GM23338 (cell line): ENCODE measurements at regions not wholly inside any gene's neighbourhood (a gene's known extent, or its start where the extent isn't known, plus 50 kb on each side); places are given as distances from the start of the nearest gene placed in this dataset.

Experiments used
- ATAC-seq: fragments of 200-7000 bp; cut with Tn5 transposase; 3 replicates; pipeline ENCODE4 v1.9.1; 2020
- DNase-seq: peaks from one replicate; pipeline ENCODE4 v3.0.0-alpha.2; 2015; ENCODE audit warnings: low spot score
- H2AFZ ChIP-seq: fragments of 200-600 bp; sonication (generic); 2 replicates; pipeline ENCODE4 v1.8.0; 2016; ENCODE audit warnings: antibody characterized with exemption, mild to moderate bottlenecking, moderate library complexity
- H3F3A ChIP-seq: fragments of 200-600 bp; sonication (generic); replicated peaks from 2 replicates; pipeline ENCODE4 v1.8.0; 2017; ENCODE audit warnings: antibody characterized with exemption, mixed run types, low read depth
- H3K27ac ChIP-seq: fragments of 200-600 bp; sonication (generic); 2 replicates; pipeline ENCODE4 v1.6.1; 2016; ENCODE audit warnings: low read depth
- H3K27me3 ChIP-seq: fragments of 200-600 bp; sonication (generic); 2 replicates; pipeline ENCODE4 v1.8.0; 2016; ENCODE audit warnings: mild to moderate bottlenecking, mixed run types, moderate library complexity; ENCODE audit not compliant: insufficient read depth
- H3K36me3 ChIP-seq: fragments of 200-600 bp; sonication (generic); 2 replicates; pipeline ENCODE4 v1.8.0; 2016; ENCODE audit warnings: mild to moderate bottlenecking; ENCODE audit not compliant: insufficient read depth
- H3K4me1 ChIP-seq: fragments of 200-600 bp; sonication (generic); 2 replicates; pipeline ENCODE4 v1.8.0; 2016; ENCODE audit warnings: mild to moderate bottlenecking, moderate library complexity; ENCODE audit not compliant: insufficient read depth
- H3K4me2 ChIP-seq: fragments of 200-600 bp; sonication (generic); 2 replicates; pipeline ENCODE4 v1.7.1; 2017; ENCODE audit warnings: mixed run types
- H3K4me3 ChIP-seq: fragments of 200-600 bp; sonication (generic); 2 replicates; pipeline ENCODE4 v1.6.1; 2016; ENCODE audit warnings: mixed run types
- H3K79me2 ChIP-seq: fragments of 200-600 bp; sonication (generic); replicated peaks from 2 replicates; pipeline ENCODE4 v1.8.0; 2017; ENCODE audit warnings: mild to moderate bottlenecking; ENCODE audit not compliant: insufficient read depth
- H3K9me2 ChIP-seq: fragments of 200-600 bp; sonication (generic); 2 replicates; pipeline ENCODE4 v1.8.0; 2017; ENCODE audit not compliant: insufficient read depth
- H4K20me1 ChIP-seq: fragments of 200-600 bp; sonication (generic); replicated peaks from 2 replicates; pipeline ENCODE4 v1.8.0; 2017; ENCODE audit warnings: mild to moderate bottlenecking; ENCODE audit not compliant: insufficient read depth
- H3K27ac Mint-ChIP-seq: 2 replicates; pipeline ENCODE4 v1.8.0; 2020; ENCODE audit warnings: inconsistent platforms, mild to moderate bottlenecking, moderate library complexity, mixed read lengths
- H3K27me3 Mint-ChIP-seq: 3 replicates; pipeline ENCODE4 v1.8.0; 2022; ENCODE audit warnings: low read depth, mild to moderate bottlenecking, moderate library complexity, mixed read lengths, inconsistent platforms; ENCODE audit not compliant: insufficient read depth, poor library complexity
- H3K36me3 Mint-ChIP-seq: 3 replicates; pipeline ENCODE4 v1.8.0; 2021; ENCODE audit warnings: low read depth, mild to moderate bottlenecking, inconsistent platforms, moderate library complexity, mixed read lengths
- H3K4me1 Mint-ChIP-seq: 3 replicates; pipeline ENCODE4 v1.8.0; 2020; ENCODE audit warnings: mild to moderate bottlenecking, inconsistent platforms, mixed read lengths
- H3K4me3 Mint-ChIP-seq: 3 replicates; pipeline ENCODE4 v1.8.0; 2021; ENCODE audit warnings: moderate library complexity, mild to moderate bottlenecking, inconsistent platforms, mixed read lengths
- H3K9me3 Mint-ChIP-seq: 3 replicates; pipeline ENCODE4 v1.8.0; 2020; ENCODE audit warnings: moderate library complexity, mild to moderate bottlenecking, inconsistent platforms, mixed read lengths
- CREB1 ChIP-seq: fragments of 250-450 bp; sonication (Bioruptor Pico); IDR thresholded peaks from 2 replicates; pipeline ENCODE4 v1.5.0; 2020; ENCODE audit warnings: low read depth, mild to moderate bottlenecking, moderate library complexity
- EZH2 ChIP-seq: fragments of 200-600 bp; sonication (generic); IDR thresholded peaks from one replicate; pipeline ENCODE4 v1.8.0; 2017; ENCODE audit warnings: antibody characterized with exemption, mild to moderate bottlenecking, low read depth; ENCODE audit not compliant: unreplicated experiment
- JUNB ChIP-seq: IDR thresholded peaks from one replicate; pipeline ENCODE4 v1.6.1; 2016; ENCODE audit warnings: antibody characterized with exemption; ENCODE audit not compliant: unreplicated experiment
- NANOG ChIP-seq: IDR thresholded peaks from 2 replicates; pipeline ENCODE4 v1.6.1; 2016; ENCODE audit warnings: antibody characterized with exemption, borderline replicate concordance
- POLR2AphosphoS5 ChIP-seq: IDR thresholded peaks from 2 replicates; pipeline ENCODE4 v1.6.1; 2016; ENCODE audit warnings: antibody characterized with exemption, low read depth
- STAT1 ChIP-seq: IDR thresholded peaks from one replicate; pipeline ENCODE4 v1.6.1; 2016; ENCODE audit warnings: antibody characterized with exemption; ENCODE audit not compliant: unreplicated experiment
- ZNF114 ChIP-seq: fragments of 250-450 bp; sonication (Bioruptor Pico); IDR thresholded peaks from 2 replicates; pipeline ENCODE4 v1.5.0; 2020; ENCODE audit warnings: mild to moderate bottlenecking, moderate library complexity
- ZNF331 ChIP-seq: fragments of 250-450 bp; sonication (Bioruptor Pico); IDR thresholded peaks from 2 replicates; pipeline ENCODE4 v1.5.0; 2020; ENCODE audit warnings: low read depth, mild to moderate bottlenecking, moderate library complexity
- TF ChIP-seq, protein P1 (sequence below), 2 experiments: fragments of 200-600 bp in 1 of 2; sonication (generic) in 1 of 2; conservative IDR thresholded peaks; 2 replicates each; pipeline versions ENCODE4 v1.5.1 to v1.6.1; 2016 to 2017; ENCODE audit warnings: antibody characterized with exemption in 2 of 2, low read depth in 2 of 2, mild to moderate bottlenecking in 2 of 2, moderate library complexity in 1 of 2

- Histone ChIP-seq H3K4me1 (no peaks in the 10 kb centered on the region), H4K20me1 (no peaks in the 10 kb centered on the region), H3K27ac (no peak overlapping the region), H3K4me2 (no peak overlapping the region), H3K4me3 (no peak overlapping the region), H3K27me3 (no peaks in the 10 kb centered on the region), H3K36me3 (no peaks in the 10 kb centered on the region), H3K79me2 (no peaks in the 10 kb centered on the region), H3F3A (no peaks in the 10 kb centered on the region), H3K9me2 (no peaks in the 10 kb centered on the region), H2AFZ (peak overlapping the region; percentile 47; the same call in 1 of the 2 replicates)
- ATAC-seq (no peak; the same call in 2 of the 3 replicates), DNase-seq (no peak)
- Mint-ChIP-seq H3K4me1 (peaks cover 10% of the 10 kb centered on the region; the same call in 1 of the 3 replicates), H3K9me3 (no peaks in the 10 kb centered on the region), H3K36me3 (no peaks in the 10 kb centered on the region), H3K4me3 (no peak overlapping the region), H3K27me3 (peaks cover 2% of the 10 kb centered on the region), H3K27ac (no peak overlapping the region)
- TF ChIP-seq ZNF331 (CRISPR knock-in tag) (no peak), CREB1 (no peak), JUNB (no peak)
Measured at GRCh38 chr14:78074561-78074960, 95.6 kb upstream of the NRXN3 start.

DNA sequence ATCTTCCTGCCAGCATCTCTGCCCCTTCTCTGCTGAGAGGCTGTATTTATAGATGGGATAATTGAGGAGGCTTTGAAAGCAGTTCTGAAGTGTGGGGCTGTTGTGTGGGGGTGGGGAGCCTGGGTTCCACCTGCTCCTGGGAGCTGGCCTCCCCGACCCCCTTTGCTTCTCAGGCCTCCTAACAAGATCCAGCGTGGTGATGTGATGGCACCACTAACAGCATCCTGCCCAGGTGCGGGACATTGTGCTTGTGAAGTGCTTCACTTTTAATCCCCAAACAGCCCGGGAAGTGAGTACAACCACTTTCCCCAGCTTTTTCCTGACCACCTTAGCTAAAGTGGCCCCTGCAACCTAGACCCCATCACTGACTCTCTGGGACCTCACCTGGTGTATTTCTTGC, 95.1 kb upstream of the NRXN3 start:
- DNase-seq, result no peak

GRCh38 chr14:78075555-78076277, 94.5 kb upstream of the NRXN3 start:
- Mint-ChIP-seq H3K4me1 (peaks cover 10% of the 10 kb centered on the region; the same call in 1 of the 3 replicates), H3K36me3 (no peaks in the 10 kb centered on the region), H3K4me3 (no peak overlapping the region), H3K27me3 (peaks cover 2% of the 10 kb centered on the region), H3K9me3 (no peaks in the 10 kb centered on the region), H3K27ac (no peak overlapping the region)
- no peaks in the 10 kb centered on the region for H4K20me1 ChIP-seq
- no peak for DNase-seq
- ATAC-seq, result no peak
- H3K36me3 ChIP-seq, result no peaks in the 10 kb centered on the region
- no peaks in the 10 kb centered on the region for H3K4me1 ChIP-seq
- no peaks in the 10 kb centered on the region for H3F3A ChIP-seq
- H3K79me2 ChIP-seq, result no peaks in the 10 kb centered on the region
- peak overlapping the region; percentile 47 for H2AFZ ChIP-seq
- H3K27me3 ChIP-seq, result no peaks in the 10 kb centered on the region
- no peaks in the 10 kb centered on the region for H3K9me2 ChIP-seq
- H3K27ac ChIP-seq, result no peak overlapping the region
- no peak overlapping the region for H3K4me3 ChIP-seq
- no peak overlapping the region for H3K4me2 ChIP-seq
- TF ChIP-seq JUNB, result no peak
- no peak for TF ChIP-seq POLR2AphosphoS5
- no peak for TF ChIP-seq ZNF331 (CRISPR knock-in tag)
- no peak for TF ChIP-seq ZNF114 (CRISPR knock-in tag)
- TF ChIP-seq NANOG, result no peak
- TF ChIP-seq STAT1, result no peak

More for the DNA sequence above, 95.1 kb upstream of the NRXN3 start:
- no peaks in the 10 kb centered on the region for H3K27me3 ChIP-seq
- Mint-ChIP-seq H3K27me3 (peaks cover 2% of the 10 kb centered on the region), H3K36me3 (no peaks in the 10 kb centered on the region), H3K27ac (no peak overlapping the region), H3K4me1 (peaks cover 10% of the 10 kb centered on the region; the same call in 1 of the 3 replicates), H3K4me3 (no peak overlapping the region), H3K9me3 (no peaks in the 10 kb centered on the region)
- TF ChIP-seq EZH2 (no peak), ZNF114 (CRISPR knock-in tag) (no peak)
- TF ChIP-seq, protein P1, sequence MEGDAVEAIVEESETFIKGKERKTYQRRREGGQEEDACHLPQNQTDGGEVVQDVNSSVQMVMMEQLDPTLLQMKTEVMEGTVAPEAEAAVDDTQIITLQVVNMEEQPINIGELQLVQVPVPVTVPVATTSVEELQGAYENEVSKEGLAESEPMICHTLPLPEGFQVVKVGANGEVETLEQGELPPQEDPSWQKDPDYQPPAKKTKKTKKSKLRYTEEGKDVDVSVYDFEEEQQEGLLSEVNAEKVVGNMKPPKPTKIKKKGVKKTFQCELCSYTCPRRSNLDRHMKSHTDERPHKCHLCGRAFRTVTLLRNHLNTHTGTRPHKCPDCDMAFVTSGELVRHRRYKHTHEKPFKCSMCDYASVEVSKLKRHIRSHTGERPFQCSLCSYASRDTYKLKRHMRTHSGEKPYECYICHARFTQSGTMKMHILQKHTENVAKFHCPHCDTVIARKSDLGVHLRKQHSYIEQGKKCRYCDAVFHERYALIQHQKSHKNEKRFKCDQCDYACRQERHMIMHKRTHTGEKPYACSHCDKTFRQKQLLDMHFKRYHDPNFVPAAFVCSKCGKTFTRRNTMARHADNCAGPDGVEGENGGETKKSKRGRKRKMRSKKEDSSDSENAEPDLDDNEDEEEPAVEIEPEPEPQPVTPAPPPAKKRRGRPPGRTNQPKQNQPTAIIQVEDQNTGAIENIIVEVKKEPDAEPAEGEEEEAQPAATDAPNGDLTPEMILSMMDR (conservative IDR thresholded peaks at IDR 0.05; ENCODE audit: low read depth in 2 of 2), result no peak
- H3K4me1 ChIP-seq, result no peaks in the 10 kb centered on the region
- no peak; the same call in 2 of the 3 replicates for ATAC-seq
- peak overlapping the region; percentile 47 for H2AFZ ChIP-seq
- no peak overlapping the region for H3K27ac ChIP-seq
- H3F3A ChIP-seq, result no peaks in the 10 kb centered on the region
- H3K36me3 ChIP-seq, result no peaks in the 10 kb centered on the region
- H3K4me3 ChIP-seq, result no peak overlapping the region
- no peaks in the 10 kb centered on the region for H3K79me2 ChIP-seq
- no peaks in the 10 kb centered on the region for H3K9me2 ChIP-seq
- H3K4me2 ChIP-seq, result no peak overlapping the region
- no peaks in the 10 kb centered on the region for H4K20me1 ChIP-seq
